ENCODE measurements at regions not wholly inside any gene's neighbourhood (a gene's known extent, or its start where the extent isn't known, plus 50 kb on each side); places are given as distances from the start of the nearest gene placed in this dataset.

GRCh38 chr1:170836141-170836540 is 99.2 kb upstream of the MROH9 start:
- Histone ChIP-seq H3K36me3 (ENCODE audit: control insufficient read depth in 2 of 2, insufficient read depth in 1 of 2, low read length in 2 of 2) (no peaks in the 10 kb centered on the region), H3K9me3 (ENCODE audit: control insufficient read depth, insufficient read depth, low read depth, low read length) (no peaks in the 10 kb centered on the region), H3K4me3 (ENCODE audit: low read depth, low read length) (no peak overlapping the region), H3K27ac (ENCODE audit: extremely low read depth, low read depth, low read length) (no peak overlapping the region), H3K4me1 (ENCODE audit: control insufficient read depth, insufficient read depth, low read length) (no peaks in the 10 kb centered on the region)
- CTCF ChIA-PET: no interaction called here
- POLR2A ChIA-PET: no interaction called here
- TF ChIP-seq ZBTB21 (tag by site-specific recombination; IDR thresholded peaks at IDR 0.05) (no peak), HIC1 (tag by site-specific recombination; IDR thresholded peaks at IDR 0.05) (no peak), ZNF148 (tag by site-specific recombination; IDR thresholded peaks at IDR 0.05; ENCODE audit: borderline replicate concordance) (no peak), MEIS1 (CRISPR knock-in tag; IDR thresholded peaks at IDR 0.05; ENCODE audit: borderline replicate concordance) (no peak), ZNF239 (tag by site-specific recombination; IDR thresholded peaks at IDR 0.05) (no peak), ZNF169 (tag by site-specific recombination; IDR thresholded peaks at IDR 0.05) (no peak), ZNF202 (tag by site-specific recombination; IDR thresholded peaks at IDR 0.05; ENCODE audit: borderline replicate concordance) (no peak), ZNF248 (tag by site-specific recombination; IDR thresholded peaks at IDR 0.05) (no peak), ZNF423 (tag by site-specific recombination; IDR thresholded peaks at IDR 0.05) (no peak), ZNF449 (tag by site-specific recombination; IDR thresholded peaks at IDR 0.05) (no peak), ZBTB7A (tag by site-specific recombination; IDR thresholded peaks at IDR 0.05; ENCODE audit: low read depth) (no peak)
- TF ChIP-seq, protein P1, sequence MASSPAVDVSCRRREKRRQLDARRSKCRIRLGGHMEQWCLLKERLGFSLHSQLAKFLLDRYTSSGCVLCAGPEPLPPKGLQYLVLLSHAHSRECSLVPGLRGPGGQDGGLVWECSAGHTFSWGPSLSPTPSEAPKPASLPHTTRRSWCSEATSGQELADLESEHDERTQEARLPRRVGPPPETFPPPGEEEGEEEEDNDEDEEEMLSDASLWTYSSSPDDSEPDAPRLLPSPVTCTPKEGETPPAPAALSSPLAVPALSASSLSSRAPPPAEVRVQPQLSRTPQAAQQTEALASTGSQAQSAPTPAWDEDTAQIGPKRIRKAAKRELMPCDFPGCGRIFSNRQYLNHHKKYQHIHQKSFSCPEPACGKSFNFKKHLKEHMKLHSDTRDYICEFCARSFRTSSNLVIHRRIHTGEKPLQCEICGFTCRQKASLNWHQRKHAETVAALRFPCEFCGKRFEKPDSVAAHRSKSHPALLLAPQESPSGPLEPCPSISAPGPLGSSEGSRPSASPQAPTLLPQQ (tag by site-specific recombination; IDR thresholded peaks at IDR 0.05): no peak

- ChIA-PET CTCF (interaction anchor here (0.7 to 1.2 kb wide), 3 partner anchors 10 to 911 kb away, joined by 3 to 5 read pairs (median 4); no protein-coding TSS in a partner anchor), POLR2A (no interaction called here)
- H3K4me3 ChIP-seq (ENCODE audit: low read depth, low read length): no peak overlapping the region
- no peaks in the 10 kb centered on the region for H3K36me3 ChIP-seq (ENCODE audit: control insufficient read depth in 2 of 2, insufficient read depth in 1 of 2, low read length in 2 of 2)
- H3K4me1 ChIP-seq (ENCODE audit: control insufficient read depth, insufficient read depth, low read length): no peaks in the 10 kb centered on the region
- H3K27ac ChIP-seq (ENCODE audit: extremely low read depth, low read depth, low read length): no peak overlapping the region
- H3K9me3 ChIP-seq (ENCODE audit: control insufficient read depth, insufficient read depth, low read depth, low read length): no peaks in the 10 kb centered on the region
- TF ChIP-seq, protein P2, sequence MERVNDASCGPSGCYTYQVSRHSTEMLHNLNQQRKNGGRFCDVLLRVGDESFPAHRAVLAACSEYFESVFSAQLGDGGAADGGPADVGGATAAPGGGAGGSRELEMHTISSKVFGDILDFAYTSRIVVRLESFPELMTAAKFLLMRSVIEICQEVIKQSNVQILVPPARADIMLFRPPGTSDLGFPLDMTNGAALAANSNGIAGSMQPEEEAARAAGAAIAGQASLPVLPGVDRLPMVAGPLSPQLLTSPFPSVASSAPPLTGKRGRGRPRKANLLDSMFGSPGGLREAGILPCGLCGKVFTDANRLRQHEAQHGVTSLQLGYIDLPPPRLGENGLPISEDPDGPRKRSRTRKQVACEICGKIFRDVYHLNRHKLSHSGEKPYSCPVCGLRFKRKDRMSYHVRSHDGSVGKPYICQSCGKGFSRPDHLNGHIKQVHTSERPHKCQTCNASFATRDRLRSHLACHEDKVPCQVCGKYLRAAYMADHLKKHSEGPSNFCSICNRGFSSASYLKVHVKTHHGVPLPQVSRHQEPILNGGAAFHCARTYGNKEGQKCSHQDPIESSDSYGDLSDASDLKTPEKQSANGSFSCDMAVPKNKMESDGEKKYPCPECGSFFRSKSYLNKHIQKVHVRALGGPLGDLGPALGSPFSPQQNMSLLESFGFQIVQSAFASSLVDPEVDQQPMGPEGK (tag by site-specific recombination; IDR thresholded peaks at IDR 0.05): no peak
- TF ChIP-seq, protein P3, sequence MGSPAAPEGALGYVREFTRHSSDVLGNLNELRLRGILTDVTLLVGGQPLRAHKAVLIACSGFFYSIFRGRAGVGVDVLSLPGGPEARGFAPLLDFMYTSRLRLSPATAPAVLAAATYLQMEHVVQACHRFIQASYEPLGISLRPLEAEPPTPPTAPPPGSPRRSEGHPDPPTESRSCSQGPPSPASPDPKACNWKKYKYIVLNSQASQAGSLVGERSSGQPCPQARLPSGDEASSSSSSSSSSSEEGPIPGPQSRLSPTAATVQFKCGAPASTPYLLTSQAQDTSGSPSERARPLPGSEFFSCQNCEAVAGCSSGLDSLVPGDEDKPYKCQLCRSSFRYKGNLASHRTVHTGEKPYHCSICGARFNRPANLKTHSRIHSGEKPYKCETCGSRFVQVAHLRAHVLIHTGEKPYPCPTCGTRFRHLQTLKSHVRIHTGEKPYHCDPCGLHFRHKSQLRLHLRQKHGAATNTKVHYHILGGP (tag by site-specific recombination; IDR thresholded peaks at IDR 0.05): no peak
- TF ChIP-seq ZNF501 (tag by site-specific recombination; IDR thresholded peaks at IDR 0.05) (no peak), ZNF558 (tag by site-specific recombination; IDR thresholded peaks at IDR 0.05) (no peak), ZNF302 (tag by site-specific recombination; IDR thresholded peaks at IDR 0.05; ENCODE audit: low read depth) (no peak), ZNF626 (tag by site-specific recombination; IDR thresholded peaks at IDR 0.05) (no peak), ZNF169 (tag by site-specific recombination; IDR thresholded peaks at IDR 0.05) (no peak), REST (tag by site-specific recombination; IDR thresholded peaks at IDR 0.05) (no peak), MEIS1 (CRISPR knock-in tag; IDR thresholded peaks at IDR 0.05; ENCODE audit: borderline replicate concordance) (no peak), SALL2 (tag by site-specific recombination; IDR thresholded peaks at IDR 0.05; ENCODE audit: borderline replicate concordance) (no peak)
Observed at GRCh38 chr1:170840371-170840770, 95.0 kb upstream of the MROH9 start.

Data from HEK293 (cell line).